DOHH2 (cell line): ENCODE measurements at regions not wholly inside any gene's neighbourhood (a gene's known extent, or its start where the extent isn't known, plus 50 kb on each side); places are given as distances from the start of the nearest gene placed in this dataset.

Experiments used
- EZH2phosphoT487 ChIP-seq: fragments of 200-600 bp; sonication (generic); IDR thresholded peaks from 2 replicates; pipeline ENCODE4 v1.6.1; 2017; ENCODE audit warnings: borderline replicate concordance, mild to moderate bottlenecking, antibody characterized with exemption, low read length, moderate library complexity, mixed read lengths
- TF ChIP-seq, protein P1 (sequence below): fragments of 200-600 bp; sonication (generic); IDR thresholded peaks from one replicate; pipeline ENCODE4 v1.5.1; 2014; ENCODE audit warnings: antibody characterized with exemption, mild to moderate bottlenecking, low read depth, low read length; ENCODE audit not compliant: poor library complexity, severe bottlenecking

DNA sequence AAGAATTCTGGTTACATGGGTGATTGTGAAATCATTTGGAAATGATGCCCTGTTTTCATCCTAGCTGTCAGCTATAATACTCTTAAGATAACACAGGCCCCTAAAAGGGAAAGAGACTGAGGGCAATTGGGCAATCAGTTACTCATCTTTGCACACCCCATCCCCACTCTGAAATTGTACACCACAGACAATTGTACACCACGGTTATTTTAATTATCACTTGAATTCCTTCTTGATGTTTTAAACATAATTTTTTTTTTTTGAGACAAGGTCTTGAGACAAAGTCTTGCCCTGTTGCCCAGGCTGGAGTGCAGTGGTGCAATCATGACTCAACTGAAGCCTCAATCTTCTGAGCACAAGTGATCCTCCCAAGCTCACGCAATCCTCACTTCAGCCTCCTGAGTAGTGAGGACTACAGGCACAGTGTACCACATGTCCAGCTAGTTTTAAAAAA lies 862.4 kb upstream of the ACVR2A start:
- TF ChIP-seq, protein P1, sequence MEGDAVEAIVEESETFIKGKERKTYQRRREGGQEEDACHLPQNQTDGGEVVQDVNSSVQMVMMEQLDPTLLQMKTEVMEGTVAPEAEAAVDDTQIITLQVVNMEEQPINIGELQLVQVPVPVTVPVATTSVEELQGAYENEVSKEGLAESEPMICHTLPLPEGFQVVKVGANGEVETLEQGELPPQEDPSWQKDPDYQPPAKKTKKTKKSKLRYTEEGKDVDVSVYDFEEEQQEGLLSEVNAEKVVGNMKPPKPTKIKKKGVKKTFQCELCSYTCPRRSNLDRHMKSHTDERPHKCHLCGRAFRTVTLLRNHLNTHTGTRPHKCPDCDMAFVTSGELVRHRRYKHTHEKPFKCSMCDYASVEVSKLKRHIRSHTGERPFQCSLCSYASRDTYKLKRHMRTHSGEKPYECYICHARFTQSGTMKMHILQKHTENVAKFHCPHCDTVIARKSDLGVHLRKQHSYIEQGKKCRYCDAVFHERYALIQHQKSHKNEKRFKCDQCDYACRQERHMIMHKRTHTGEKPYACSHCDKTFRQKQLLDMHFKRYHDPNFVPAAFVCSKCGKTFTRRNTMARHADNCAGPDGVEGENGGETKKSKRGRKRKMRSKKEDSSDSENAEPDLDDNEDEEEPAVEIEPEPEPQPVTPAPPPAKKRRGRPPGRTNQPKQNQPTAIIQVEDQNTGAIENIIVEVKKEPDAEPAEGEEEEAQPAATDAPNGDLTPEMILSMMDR: no peak
- no peak for TF ChIP-seq EZH2phosphoT487
